ENCODE measurements at regions not wholly inside any gene's neighbourhood (a gene's known extent, or its start where the extent isn't known, plus 50 kb on each side); places are given as distances from the start of the nearest gene placed in this dataset.
A peak's percentile ranks its signal among the peaks of the same experiment; 100 is the strongest.

GRCh38 chr4:189048119-189048518 is 892.6 kb upstream of the FRG1 start:
- CTCF ChIA-PET: no interaction called here
- H3K27ac ChIP-seq (ENCODE audit: insufficient read depth, low read length): no peak overlapping the region
- no peak overlapping the region for H2BK15ac ChIP-seq (ENCODE audit: low read depth, low read length)
- H2BK5ac ChIP-seq (ENCODE audit: low read depth, low read length, poor library complexity, severe bottlenecking): no peak overlapping the region
- no peak overlapping the region for H2AFZ ChIP-seq (replicated peaks; ENCODE audit: low read length, poor library complexity)
- H3K4ac ChIP-seq (ENCODE audit: low read depth, low read length): 0 out of 2 replicates have a peak overlapping the region, but pooled peaks have one; percentile 16
- no peak overlapping the region for H4K91ac ChIP-seq (ENCODE audit: insufficient read depth, low read depth, low read length)
- H2BK20ac ChIP-seq (ENCODE audit: low read depth, low read length): no peak overlapping the region
- no peak overlapping the region for H4K5ac ChIP-seq (ENCODE audit: low read depth, low read length)
- H2BK120ac ChIP-seq (ENCODE audit: low read depth, low read length): no peak overlapping the region
- no peaks in the 10 kb centered on the region for H3K27me3 ChIP-seq (ENCODE audit: control insufficient read depth, insufficient read depth, low read length)
- no peak overlapping the region for H3K56ac ChIP-seq (ENCODE audit: extremely low read depth, insufficient read depth, low read length)
- BruUV-seq (replicated peaks): no TSS peak
- no peak overlapping the region for H3K9ac ChIP-seq (ENCODE audit: low read depth, low read length)
- no peaks in the 10 kb centered on the region for H3K9me3 ChIP-seq (ENCODE audit: control insufficient read depth, insufficient read depth, low read length)
- H2AK5ac ChIP-seq (ENCODE audit: low read depth, low read length): no peak overlapping the region
- TF ChIP-seq POLR2A (IDR thresholded peaks at IDR 0.05; ENCODE audit: low read depth, low read length): no peak
- TF ChIP-seq NFE2L2 (IDR thresholded peaks at IDR 0.05; ENCODE audit: low read depth, low read length): no peak
- no peak for TF ChIP-seq MAZ (IDR thresholded peaks at IDR 0.05; ENCODE audit: borderline replicate concordance, low read depth, low read length)
- TF ChIP-seq CTCF (conservative IDR thresholded peaks at IDR 0.05; ENCODE audit: low read depth, low read length): no peak
- TF ChIP-seq CHD1 (IDR thresholded peaks at IDR 0.05; ENCODE audit: low read depth, low read length): no peak
- TF ChIP-seq RFX5 (IDR thresholded peaks at IDR 0.05; ENCODE audit: low read depth, low read length): no peak
- TF ChIP-seq FOS (IDR thresholded peaks at IDR 0.05; ENCODE audit: low read depth, low read length): no peak
- no peak for TF ChIP-seq RAD21 (IDR thresholded peaks at IDR 0.05; ENCODE audit: low read length)
- WGBS, 2 experiments (ENCODE audit: extremely low coverage in 2 of 2, insufficient read length in 1 of 2): no CpG with 5 or more reads among the region's 1 CpG
- H3K23ac ChIP-seq (ENCODE audit: low read depth, low read length): 0 out of 2 replicates have a peak overlapping the region, but pooled peaks have one; percentile 42
- DNase-seq (peak; percentile 55), ATAC-seq (ENCODE audit: low read depth) (peak; percentile 51)
- in situ Hi-C loops (cut with MboI; ENCODE audit: low sequenced_read_pairs) (no loop called here), dilution Hi-C loops (cut with HindIII; ENCODE audit: low sequenced_read_pairs, unreplicated experiment) (no loop called here), intact Hi-C loops (cut with micrococcal nuclease) (no loop called here)
- H3K4me2 ChIP-seq (ENCODE audit: low read depth, low read length): no peak overlapping the region
- H2AK9ac ChIP-seq (replicated peaks; ENCODE audit: low read depth, low read length, poor library complexity): no peak overlapping the region
- no peaks in the 10 kb centered on the region for H3K79me1 ChIP-seq (ENCODE audit: low read depth in 1 of 2, low read length in 2 of 2)
- H4K20me1 ChIP-seq (ENCODE audit: insufficient read depth, low read length): no peaks in the 10 kb centered on the region
- H4K8ac ChIP-seq (ENCODE audit: low read depth in 2 of 2, low read length in 2 of 2): no peak overlapping the region
- H3K14ac ChIP-seq (replicated peaks; ENCODE audit: low read depth, low read length): peak overlapping the region; percentile 50
- H3K4me3 ChIP-seq (ENCODE audit: insufficient read depth, low read depth, low read length): no peak overlapping the region
- no peak overlapping the region for H3K18ac ChIP-seq (ENCODE audit: low read depth, low read length)
- H3K36me3 ChIP-seq (ENCODE audit: control insufficient read depth, insufficient read depth, low read length): no peaks in the 10 kb centered on the region
- POLR2A ChIA-PET (ENCODE audit: unreplicated experiment): no interaction called here
- no peaks in the 10 kb centered on the region for H3K4me1 ChIP-seq (ENCODE audit: control insufficient read depth, insufficient read depth, low read length)
- H3K9me1 ChIP-seq (ENCODE audit: insufficient read depth, low read length): no peaks in the 10 kb centered on the region

Data from IMR-90 (cell line).